Upper lobe of right lung (tissue), 1 donor: ENCODE measurements at regions not wholly inside any gene's neighbourhood (a gene's known extent, or its start where the extent isn't known, plus 50 kb on each side); places are given as distances from the start of the nearest gene placed in this dataset.
"Not testable (repeated sequence)": the region's sequence is repeated elsewhere in the genome, so short reads cannot be mapped to it uniquely, and the experiment has no call there.

ENCODE experiments used
- ATAC-seq: fragments of 200-7000 bp; cut with Tn5 transposase; one replicate; pipeline ENCODE4 v1.9.1; 2020; ENCODE audit warnings: mild to moderate bottlenecking, moderate library complexity
- DNase-seq: peaks from one replicate; pipeline ENCODE4 v3.0.0-alpha.2; 2020
- H3K27ac ChIP-seq: fragments of 200-600 bp; one replicate; pipeline ENCODE4 v1.8.0; 2022
- H3K27me3 ChIP-seq: fragments of 200-600 bp; one replicate; pipeline ENCODE4 v1.8.0; 2022; ENCODE audit warnings: mild to moderate bottlenecking
- H3K36me3 ChIP-seq: fragments of 200-600 bp; one replicate; pipeline ENCODE4 v1.8.0; 2022
- H3K4me1 ChIP-seq: fragments of 200-600 bp; one replicate; pipeline ENCODE4 v1.8.0; 2022
- H3K4me3 ChIP-seq: fragments of 200-600 bp; one replicate; pipeline ENCODE4 v1.8.0; 2022; ENCODE audit warnings: mild to moderate bottlenecking
- H3K9me3 ChIP-seq: fragments of 200-600 bp; one replicate; pipeline ENCODE4 v1.8.0; 2022
- intact Hi-C: fragments of 100-400 bp; cut with DNase I; formaldehyde crosslinking; loops from one replicate; pipeline ENCODE4 v1.11.0; 2022
- TF ChIP-seq, protein P1 (sequence below): fragments of 200-600 bp; IDR thresholded peaks from one replicate; pipeline ENCODE4 v1.8.0; 2022; ENCODE audit warnings: antibody characterized with exemption
- donor health status: DM: no; HTN: yes; CAD: no; lungs with severe emphysema.

DNA sequence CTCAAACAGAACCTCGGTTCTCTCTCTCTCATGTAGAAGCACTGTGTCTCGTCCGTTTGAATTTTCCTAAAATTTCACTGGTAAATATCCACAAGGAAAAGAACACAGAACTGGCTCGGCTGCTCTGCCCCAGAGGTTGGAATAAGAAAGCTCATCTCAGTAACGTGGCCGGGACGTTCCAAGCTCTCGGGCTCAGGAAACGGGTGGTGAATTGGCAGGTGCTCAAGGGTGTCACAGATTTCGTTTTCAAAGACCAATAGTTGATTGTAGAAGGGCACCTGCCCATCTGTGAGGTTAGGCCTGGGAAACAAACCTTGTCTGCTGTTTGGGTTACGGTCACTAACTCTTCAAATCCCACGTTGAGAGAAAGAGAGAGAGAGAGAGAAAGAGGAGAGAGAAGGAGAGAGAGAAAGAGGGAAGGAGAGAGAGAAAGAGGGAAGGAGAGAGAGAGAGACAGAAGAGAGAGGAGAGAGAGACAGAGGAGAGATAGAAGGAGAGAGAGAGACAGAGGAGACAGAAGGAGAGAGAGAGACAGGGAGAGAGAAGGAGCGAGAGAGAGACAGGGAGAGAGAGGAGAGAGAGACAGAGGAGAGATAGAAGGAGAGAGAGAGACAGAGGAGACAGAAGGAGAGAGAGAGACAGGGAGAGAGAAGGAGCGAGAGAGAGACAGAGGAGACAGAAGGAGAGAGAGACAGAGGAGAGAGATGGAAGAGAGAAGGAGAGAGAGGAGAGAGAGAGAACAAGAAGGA, 106.6 kb downstream of the CRLF2 start:
- ATAC-seq: no peak
- Histone ChIP-seq H3K4me1 (no peaks in the 10 kb centered on the region), H3K27ac (no peak overlapping the region), H3K27me3 (no peaks in the 10 kb centered on the region), H3K4me3 (no peak overlapping the region), H3K9me3 (no peaks in the 10 kb centered on the region), H3K36me3 (no peaks in the 10 kb centered on the region)
- intact Hi-C loops: no loop called here
- TF ChIP-seq, protein P1, sequence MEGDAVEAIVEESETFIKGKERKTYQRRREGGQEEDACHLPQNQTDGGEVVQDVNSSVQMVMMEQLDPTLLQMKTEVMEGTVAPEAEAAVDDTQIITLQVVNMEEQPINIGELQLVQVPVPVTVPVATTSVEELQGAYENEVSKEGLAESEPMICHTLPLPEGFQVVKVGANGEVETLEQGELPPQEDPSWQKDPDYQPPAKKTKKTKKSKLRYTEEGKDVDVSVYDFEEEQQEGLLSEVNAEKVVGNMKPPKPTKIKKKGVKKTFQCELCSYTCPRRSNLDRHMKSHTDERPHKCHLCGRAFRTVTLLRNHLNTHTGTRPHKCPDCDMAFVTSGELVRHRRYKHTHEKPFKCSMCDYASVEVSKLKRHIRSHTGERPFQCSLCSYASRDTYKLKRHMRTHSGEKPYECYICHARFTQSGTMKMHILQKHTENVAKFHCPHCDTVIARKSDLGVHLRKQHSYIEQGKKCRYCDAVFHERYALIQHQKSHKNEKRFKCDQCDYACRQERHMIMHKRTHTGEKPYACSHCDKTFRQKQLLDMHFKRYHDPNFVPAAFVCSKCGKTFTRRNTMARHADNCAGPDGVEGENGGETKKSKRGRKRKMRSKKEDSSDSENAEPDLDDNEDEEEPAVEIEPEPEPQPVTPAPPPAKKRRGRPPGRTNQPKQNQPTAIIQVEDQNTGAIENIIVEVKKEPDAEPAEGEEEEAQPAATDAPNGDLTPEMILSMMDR: no peak
- peak; percentile 17 for DNase-seq

DNA sequence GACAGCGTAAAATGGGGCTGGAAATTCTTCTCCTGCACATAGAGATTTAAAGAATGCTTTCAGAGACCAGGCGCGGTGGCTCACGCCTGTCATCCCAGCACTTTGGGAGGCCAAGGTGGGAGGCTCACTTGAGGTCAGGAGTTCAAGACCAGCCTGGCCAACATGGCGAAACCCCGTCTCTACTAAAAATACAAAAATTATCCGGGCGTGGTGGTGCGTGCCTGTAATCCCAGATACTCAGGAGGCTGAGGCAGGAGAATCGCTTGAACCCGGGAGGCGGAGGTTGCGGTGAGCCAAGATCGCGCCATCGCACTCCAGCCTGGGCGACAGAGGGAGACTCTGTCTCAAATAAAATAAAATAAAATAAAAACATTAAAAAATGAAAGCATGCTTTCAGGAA, 107.4 kb downstream of the CRLF2 start:
- H3K36me3 ChIP-seq, H3K4me3 ChIP-seq, H3K4me1 ChIP-seq, H3K9me3 ChIP-seq, intact Hi-C loops, H3K27ac ChIP-seq, H3K27me3 ChIP-seq, ATAC-seq: not testable (repeated sequence)
- DNase-seq: peak; percentile 22

DNA sequence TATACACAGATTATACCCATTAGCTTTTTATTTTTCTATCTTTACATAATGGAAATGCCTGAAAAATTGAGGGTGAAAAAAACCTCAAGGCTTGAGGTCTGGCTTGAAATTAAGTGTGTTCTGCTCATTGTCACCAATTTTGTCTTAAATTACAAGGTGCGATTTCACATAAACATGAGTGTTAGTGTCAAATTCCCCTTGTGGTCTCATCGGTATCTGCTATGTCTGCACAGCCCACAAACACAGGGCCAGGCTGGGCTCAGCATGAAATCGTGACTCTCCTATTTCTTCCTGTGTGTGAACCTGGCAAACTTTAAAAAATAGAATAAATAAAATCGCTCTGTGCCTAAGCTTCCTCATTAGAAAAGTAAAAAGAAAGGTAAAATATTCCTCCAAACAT, 109.1 kb downstream of the CRLF2 start:
- H3K9me3 ChIP-seq: no peaks in the 10 kb centered on the region
- intact Hi-C loops: no loop called here

DNA sequence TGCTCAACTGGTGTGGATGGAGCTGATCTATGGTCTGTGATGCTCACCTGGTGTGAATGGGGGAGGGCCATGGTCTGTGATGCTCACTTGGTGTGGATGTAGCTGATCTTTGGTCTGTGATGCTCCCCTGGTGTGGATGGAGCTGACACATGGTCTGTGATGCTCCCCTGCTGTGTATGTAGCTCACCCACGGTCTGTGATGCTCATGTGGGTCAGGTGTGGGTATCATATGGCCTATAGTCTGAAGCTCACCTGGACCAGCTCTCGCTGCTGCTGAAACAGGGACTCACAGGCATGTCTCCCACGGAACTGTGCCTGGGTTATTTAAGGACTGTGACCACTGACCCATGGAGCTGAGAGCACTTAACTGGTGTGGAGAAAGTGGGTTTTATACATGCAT, 109.7 kb downstream of the CRLF2 start:
- Histone ChIP-seq H3K4me3 (no peak overlapping the region), H3K27ac (no peak overlapping the region), H3K4me1 (no peaks in the 10 kb centered on the region), H3K9me3 (no peaks in the 10 kb centered on the region), H3K36me3 (no peaks in the 10 kb centered on the region), H3K27me3 (no peaks in the 10 kb centered on the region)
- DNase-seq: peak; percentile 32
- TF ChIP-seq, protein P1: no peak
- intact Hi-C loops: no loop called here
- ATAC-seq: no peak

More for the DNA sequence above, 109.1 kb downstream of the CRLF2 start:
- no peak overlapping the region for H3K4me3 ChIP-seq
- no peaks in the 10 kb centered on the region for H3K36me3 ChIP-seq
- DNase-seq (peak; percentile 13), ATAC-seq (no peak)
- TF ChIP-seq, protein P1: no peak
- H3K4me1 ChIP-seq: no peaks in the 10 kb centered on the region
- H3K27me3 ChIP-seq: no peaks in the 10 kb centered on the region
- H3K27ac ChIP-seq: no peak overlapping the region

DNA sequence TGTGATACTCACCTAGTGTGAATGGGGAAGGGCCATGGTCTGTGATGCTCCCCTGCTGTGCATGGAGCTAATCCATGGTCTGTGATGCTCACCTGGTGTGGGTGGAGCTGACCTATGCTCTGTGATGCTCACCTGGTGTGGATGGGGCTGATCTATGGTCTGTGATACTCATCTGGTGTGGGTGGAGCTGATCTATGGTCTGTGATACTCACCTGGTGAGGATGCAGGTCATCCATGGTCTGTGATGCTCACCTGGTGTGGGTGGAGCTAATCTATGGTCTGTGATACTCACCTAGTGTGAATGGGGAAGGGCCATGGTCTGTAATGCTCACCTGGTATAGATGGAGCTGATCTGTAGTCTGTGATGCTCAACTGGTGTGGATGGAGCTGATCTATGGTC, 110.2 kb downstream of the CRLF2 start:
- ATAC-seq, H3K36me3 ChIP-seq, H3K9me3 ChIP-seq, H3K27ac ChIP-seq, intact Hi-C loops, H3K4me3 ChIP-seq, H3K4me1 ChIP-seq, H3K27me3 ChIP-seq: not testable (repeated sequence)
- peak; percentile 3 for DNase-seq

DNA sequence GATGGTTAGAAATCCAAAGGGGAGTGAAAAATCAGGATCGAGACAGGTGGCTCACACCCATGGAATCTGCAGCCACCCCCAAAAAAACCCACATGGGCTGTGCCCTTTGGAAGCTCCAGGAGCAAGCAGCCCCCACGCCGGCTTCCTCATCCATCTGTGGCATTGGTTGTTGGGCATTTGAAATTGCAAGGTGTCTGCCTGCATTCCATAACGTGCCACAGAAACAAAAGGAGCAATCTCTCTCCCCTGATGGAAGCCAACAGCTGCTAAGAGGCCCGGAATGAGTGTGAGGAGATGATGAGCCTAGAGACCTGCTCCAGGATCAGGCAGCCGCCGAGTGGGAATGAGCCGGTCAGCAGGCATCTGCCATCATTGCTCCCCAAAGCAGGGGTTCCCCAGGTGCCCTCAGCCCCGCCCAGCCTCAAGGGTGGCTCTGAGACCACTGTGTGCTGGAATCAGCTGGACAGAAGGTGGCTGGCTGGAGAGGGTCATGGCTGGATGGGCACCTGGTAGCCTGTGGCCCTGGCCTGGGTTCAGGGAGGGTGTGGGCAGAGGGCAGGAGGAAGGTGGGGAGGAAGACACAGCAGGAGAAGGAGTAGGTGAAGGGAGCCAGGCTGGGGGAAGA, 113.2 kb downstream of the CRLF2 start:
- H3K9me3 ChIP-seq: peaks cover 5% of the 10 kb centered on the region
- no peak overlapping the region for H3K27ac ChIP-seq
- H3K36me3 ChIP-seq: no peaks in the 10 kb centered on the region
- ATAC-seq: no peak
- TF ChIP-seq, protein P1: no peak
- no peak for DNase-seq
- H3K4me3 ChIP-seq: no peak overlapping the region
- intact Hi-C loops: no loop called here
- no peaks in the 10 kb centered on the region for H3K4me1 ChIP-seq
- H3K27me3 ChIP-seq: no peaks in the 10 kb centered on the region
